GM12875 (cell line): ENCODE measurements at regions not wholly inside any gene's neighbourhood (a gene's known extent, or its start where the extent isn't known, plus 50 kb on each side); places are given as distances from the start of the nearest gene placed in this dataset.

Experiments
- H3K4me3 ChIP-seq: one replicate; pipeline ENCODE4 v1.5.1; 2011; ENCODE audit warnings: low read depth, low read length, control low read depth
- TF ChIP-seq, protein P1 (sequence below): IDR thresholded peaks from 2 replicates; pipeline ENCODE4 v1.5.1; 2011; ENCODE audit warnings: low read depth, mild to moderate bottlenecking, control low read depth, inconsistent platforms, low read length, moderate library complexity, borderline replicate concordance; ENCODE audit not compliant: insufficient read depth

DNA sequence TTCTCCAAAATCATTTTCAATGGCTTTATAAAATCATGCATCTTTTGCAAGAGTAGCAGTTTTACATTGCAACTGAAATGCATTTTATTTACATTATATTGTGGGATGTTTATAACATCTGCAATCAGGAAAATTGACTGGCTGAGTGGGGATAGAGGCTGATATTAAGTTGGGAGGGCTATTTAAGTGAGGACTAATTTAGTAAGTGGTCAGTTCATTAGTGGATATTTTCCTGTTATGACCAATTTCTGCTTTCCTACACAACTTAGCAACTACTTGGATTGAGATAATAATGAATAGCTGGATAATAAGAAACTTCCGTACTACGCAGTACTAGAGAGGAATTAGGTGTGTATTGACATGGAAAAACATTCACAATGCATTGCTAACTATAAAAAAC is 92.9 kb upstream of the SSBP2 start:
- TF ChIP-seq, protein P1, sequence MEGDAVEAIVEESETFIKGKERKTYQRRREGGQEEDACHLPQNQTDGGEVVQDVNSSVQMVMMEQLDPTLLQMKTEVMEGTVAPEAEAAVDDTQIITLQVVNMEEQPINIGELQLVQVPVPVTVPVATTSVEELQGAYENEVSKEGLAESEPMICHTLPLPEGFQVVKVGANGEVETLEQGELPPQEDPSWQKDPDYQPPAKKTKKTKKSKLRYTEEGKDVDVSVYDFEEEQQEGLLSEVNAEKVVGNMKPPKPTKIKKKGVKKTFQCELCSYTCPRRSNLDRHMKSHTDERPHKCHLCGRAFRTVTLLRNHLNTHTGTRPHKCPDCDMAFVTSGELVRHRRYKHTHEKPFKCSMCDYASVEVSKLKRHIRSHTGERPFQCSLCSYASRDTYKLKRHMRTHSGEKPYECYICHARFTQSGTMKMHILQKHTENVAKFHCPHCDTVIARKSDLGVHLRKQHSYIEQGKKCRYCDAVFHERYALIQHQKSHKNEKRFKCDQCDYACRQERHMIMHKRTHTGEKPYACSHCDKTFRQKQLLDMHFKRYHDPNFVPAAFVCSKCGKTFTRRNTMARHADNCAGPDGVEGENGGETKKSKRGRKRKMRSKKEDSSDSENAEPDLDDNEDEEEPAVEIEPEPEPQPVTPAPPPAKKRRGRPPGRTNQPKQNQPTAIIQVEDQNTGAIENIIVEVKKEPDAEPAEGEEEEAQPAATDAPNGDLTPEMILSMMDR: no peak
- no peak overlapping the region for H3K4me3 ChIP-seq

DNA sequence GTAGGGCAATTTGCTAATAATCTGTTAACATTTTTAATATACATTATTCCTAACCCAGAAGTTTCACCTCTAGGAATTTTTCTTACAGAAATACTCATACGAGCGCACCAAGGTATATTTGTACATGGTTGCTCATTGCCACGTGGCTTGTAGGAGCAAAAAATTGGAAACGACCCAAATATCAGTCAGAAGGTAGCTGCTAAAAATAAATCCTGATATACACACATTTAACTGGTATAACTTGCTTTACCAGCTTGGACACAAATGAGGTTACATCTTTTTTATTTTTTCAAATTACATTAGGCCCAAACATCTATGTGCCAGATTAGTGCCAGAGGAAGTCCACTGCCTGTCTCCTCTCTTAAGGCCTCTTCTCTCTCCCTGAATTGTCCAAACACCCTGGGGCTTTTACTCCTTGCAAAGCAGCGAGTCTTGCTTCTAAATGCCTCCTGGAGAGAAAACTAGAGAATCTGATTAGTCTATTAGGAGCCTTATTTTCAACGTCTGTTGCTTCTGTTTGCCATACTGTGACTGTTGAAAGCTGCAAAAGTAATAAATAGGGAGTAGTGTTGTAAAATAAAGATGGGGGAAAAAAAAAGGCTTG is 92.0 kb upstream of the SSBP2 start:
- H3K4me3 ChIP-seq: no peak overlapping the region
- TF ChIP-seq, protein P1: no peak

DNA sequence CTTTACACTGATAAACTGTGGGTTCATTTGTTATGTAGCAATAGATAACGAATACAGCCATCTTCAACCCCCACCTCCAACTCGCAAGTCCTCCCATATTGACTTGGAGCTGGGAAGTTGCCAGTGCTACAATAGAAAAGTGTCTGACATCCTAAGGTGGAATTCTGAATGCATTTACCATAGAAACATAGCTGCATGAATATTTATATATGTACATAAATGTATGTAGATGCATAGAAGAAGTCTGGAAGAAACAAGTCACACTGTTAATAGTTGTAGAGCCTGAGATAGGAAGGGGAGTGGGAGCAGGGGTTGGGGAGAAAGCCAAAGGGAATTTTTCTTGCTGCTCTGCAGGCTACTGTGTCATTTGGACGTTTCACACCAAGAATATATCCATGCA is 88.1 kb upstream of the SSBP2 start:
- no peak overlapping the region for H3K4me3 ChIP-seq
- TF ChIP-seq, protein P1: no peak

DNA sequence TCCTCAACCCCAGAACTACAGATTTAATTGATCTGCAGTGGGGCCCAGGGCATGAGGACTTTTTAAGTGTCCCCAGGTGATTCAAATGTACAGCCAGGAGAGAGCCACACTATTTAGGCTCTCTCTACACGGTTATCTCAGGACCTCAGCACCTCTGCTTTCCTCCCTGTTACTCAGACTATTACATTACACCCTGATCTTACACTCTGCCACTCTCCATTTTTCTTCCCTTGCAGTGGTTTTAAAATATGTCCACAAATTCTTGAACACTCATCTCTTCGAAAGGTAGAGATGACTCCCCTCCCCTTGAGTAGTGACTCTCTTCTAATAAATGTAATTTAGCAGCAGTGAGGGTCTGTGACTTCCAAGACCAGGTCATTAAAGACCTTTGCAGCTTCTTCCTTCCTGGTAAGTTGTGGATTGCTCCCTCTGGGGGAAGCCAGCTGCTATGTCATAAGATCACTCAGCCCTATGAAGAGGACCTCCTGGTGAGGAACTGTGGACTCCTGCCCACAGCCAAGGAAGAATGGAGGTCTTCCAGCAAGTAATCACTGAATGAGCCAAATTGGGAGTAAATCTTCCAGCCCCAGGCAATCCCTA is 87.5 kb upstream of the SSBP2 start:
- H3K4me3 ChIP-seq: no peak overlapping the region
- TF ChIP-seq, protein P1: peak; percentile 69

DNA sequence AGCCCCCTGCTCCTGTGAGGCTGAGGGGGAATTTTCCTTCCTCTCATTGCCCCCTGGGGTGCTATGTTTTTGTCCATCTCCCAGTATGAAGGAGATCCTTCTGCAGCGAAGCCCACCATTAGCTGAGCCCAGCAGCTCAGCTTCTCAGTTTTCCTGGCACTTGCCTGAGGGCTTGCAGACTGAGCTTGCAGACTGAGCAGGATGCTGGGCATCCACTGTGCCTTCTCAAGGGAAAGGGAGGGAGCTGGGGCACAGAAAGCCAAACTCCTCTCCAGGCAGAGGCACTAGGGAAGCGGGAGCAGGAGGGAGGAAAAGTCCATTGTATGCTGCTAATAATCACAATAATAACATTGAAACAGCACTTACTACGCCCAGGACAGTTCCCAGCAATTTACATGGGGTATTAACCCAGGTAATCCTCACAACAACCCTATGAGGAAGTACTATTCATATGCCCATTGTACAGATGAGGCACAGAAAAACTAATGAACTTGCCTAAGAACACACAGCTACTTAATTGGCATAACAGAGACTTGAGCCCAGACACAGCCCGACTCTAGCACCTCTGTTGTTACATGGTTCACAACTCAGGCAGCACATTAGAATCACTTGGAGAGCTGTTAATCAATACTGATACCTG is 86.9 kb upstream of the SSBP2 start:
- H3K4me3 ChIP-seq: no peak overlapping the region
- TF ChIP-seq, protein P1: no peak

DNA sequence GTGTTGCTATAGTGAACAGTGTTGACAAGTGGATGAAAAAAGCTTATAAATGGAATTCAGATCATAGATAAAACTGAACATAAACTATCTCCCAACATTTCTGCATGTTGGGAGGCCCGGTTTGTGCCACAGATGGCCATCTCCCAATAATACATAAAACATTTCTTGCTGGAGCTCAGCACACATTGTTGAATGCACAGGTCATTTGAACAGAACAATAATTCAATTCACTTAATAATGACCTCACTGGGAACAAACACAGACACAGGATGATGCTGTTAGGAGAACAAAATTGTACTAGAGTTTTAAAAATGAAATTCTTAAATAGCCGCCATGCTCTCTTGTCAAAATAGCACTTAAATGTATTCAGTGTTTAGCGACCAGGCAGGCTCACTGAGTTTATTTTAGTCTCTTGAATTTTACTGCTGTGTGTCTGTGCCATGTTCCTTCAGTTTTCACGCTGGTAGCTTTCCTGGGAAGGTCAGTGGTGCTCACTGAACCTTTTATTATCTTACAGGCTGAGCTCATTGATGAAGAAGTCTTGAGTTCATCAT is 85.0 kb upstream of the SSBP2 start:
- TF ChIP-seq, protein P1: no peak
- H3K4me3 ChIP-seq: no peak overlapping the region
